HepG2 (cell line): ENCODE measurements at regions not wholly inside any gene's neighbourhood (a gene's known extent, or its start where the extent isn't known, plus 50 kb on each side); places are given as distances from the start of the nearest gene placed in this dataset.

Source experiments
- ARNTL ChIP-seq: sonication (generic); formaldehyde crosslinking; IDR thresholded peaks from 2 replicates; pipeline ENCODE4 v1.4.0; 2020; ENCODE audit warnings: mild to moderate bottlenecking, missing genetic modification reagents
- CREB3 ChIP-seq: sonication (generic); formaldehyde crosslinking; IDR thresholded peaks from 2 replicates; pipeline ENCODE4 v1.5.0; 2020; ENCODE audit warnings: missing genetic modification reagents
- FIP1L1 ChIP-seq: fragments of 200-400 bp; formaldehyde crosslinking; IDR thresholded peaks from 2 replicates; pipeline ENCODE4 v1.6.1; 2018; ENCODE audit warnings: low read depth, mild to moderate bottlenecking, low read length, moderate library complexity, borderline replicate concordance; ENCODE audit not compliant: insufficient read depth
- HES4 ChIP-seq: sonication (generic); formaldehyde crosslinking; IDR thresholded peaks from 2 replicates; pipeline ENCODE4 v1.9.0; 2021; ENCODE audit warnings: mild to moderate bottlenecking, missing genetic modification reagents, borderline replicate concordance
- HOXA5 ChIP-seq: sonication (generic); formaldehyde crosslinking; IDR thresholded peaks from 2 replicates; pipeline ENCODE4 v1.4.0; 2020; ENCODE audit warnings: missing genetic modification reagents
- LRRFIP1 ChIP-seq: sonication (generic); formaldehyde crosslinking; conservative IDR thresholded peaks from 2 replicates; pipeline ENCODE4 v1.4.0; 2020; ENCODE audit warnings: missing genetic modification reagents
- MATR3 ChIP-seq: sonication (generic); formaldehyde crosslinking; IDR thresholded peaks from 2 replicates; pipeline ENCODE4 v1.4.0; 2020; ENCODE audit warnings: missing genetic modification reagents
- NFIB ChIP-seq: sonication (generic); formaldehyde crosslinking; IDR thresholded peaks from 2 replicates; pipeline ENCODE4 v1.9.0; 2021; ENCODE audit warnings: missing genetic modification reagents, mild to moderate bottlenecking, borderline replicate concordance
- NFIC ChIP-seq: IDR thresholded peaks from 2 replicates; pipeline ENCODE4 v1.6.1; 2012; ENCODE audit warnings: mild to moderate bottlenecking, low read length, inconsistent platforms
- NONO ChIP-seq, 2 experiments: fragments of 450-650 bp in 1 of 2; sonication (generic) in 1 of 2; formaldehyde crosslinking in 1 of 2; IDR thresholded peaks in 1 of 2; conservative IDR thresholded peaks in 1 of 2; 2 replicates each; pipeline versions ENCODE4 v1.6.1 to v1.8.0; 2017 to 2022; ENCODE audit warnings: mild to moderate bottlenecking in 1 of 2, missing genetic modification reagents in 1 of 2, moderate library complexity in 1 of 2
- POLR2A ChIP-seq, 2 experiments: IDR thresholded peaks; 2 replicates each; pipeline ENCODE4 v1.6.1; 2011; ENCODE audit warnings: low read depth in 2 of 2, low read length in 2 of 2, mild to moderate bottlenecking in 1 of 2, moderate library complexity in 1 of 2; ENCODE audit not compliant: insufficient read depth in 1 of 2
- REXO4 ChIP-seq: sonication (generic); formaldehyde crosslinking; IDR thresholded peaks from 2 replicates; pipeline ENCODE4 v1.8.0; 2022; ENCODE audit warnings: missing genetic modification reagents, mild to moderate bottlenecking, borderline replicate concordance
- RFX1 ChIP-seq: fragments of 450-650 bp; IDR thresholded peaks from 2 replicates; pipeline ENCODE4 v1.6.1; 2017
- SKI ChIP-seq: fragments of 450-650 bp; IDR thresholded peaks from one replicate; pipeline ENCODE4 v1.6.1; 2018; ENCODE audit warnings: mild to moderate bottlenecking; ENCODE audit not compliant: partially characterized antibody
- SP2 ChIP-seq: sonication (generic); formaldehyde crosslinking; IDR thresholded peaks from 2 replicates; pipeline ENCODE4 v1.5.1; 2020; ENCODE audit warnings: mild to moderate bottlenecking, missing genetic modification reagents
- TRIM24 ChIP-seq: sonication (generic); formaldehyde crosslinking; IDR thresholded peaks from 2 replicates; pipeline ENCODE4 v1.8.0; 2022; ENCODE audit warnings: mild to moderate bottlenecking, missing genetic modification reagents
- ZBTB39 ChIP-seq: sonication (generic); formaldehyde crosslinking; IDR thresholded peaks from 2 replicates; pipeline ENCODE4 v1.5.0; 2020; ENCODE audit warnings: missing genetic modification reagents
- ZBTB44 ChIP-seq: sonication (generic); formaldehyde crosslinking; IDR thresholded peaks from 2 replicates; pipeline ENCODE4 v1.4.0; 2020; ENCODE audit warnings: missing genetic modification reagents
- ZNF230 ChIP-seq: sonication (generic); formaldehyde crosslinking; IDR thresholded peaks from 2 replicates; pipeline ENCODE4 v1.4.0; 2020; ENCODE audit warnings: mild to moderate bottlenecking, missing genetic modification reagents
- ZNF549 ChIP-seq: sonication (generic); formaldehyde crosslinking; IDR thresholded peaks from 2 replicates; pipeline ENCODE4 v1.5.0; 2020; ENCODE audit warnings: missing genetic modification reagents
- ZNF563 ChIP-seq: sonication (generic); formaldehyde crosslinking; IDR thresholded peaks from 2 replicates; pipeline ENCODE4 v1.8.0; 2022; ENCODE audit warnings: mild to moderate bottlenecking, moderate library complexity, missing genetic modification reagents
- ZNF597 ChIP-seq: sonication (generic); formaldehyde crosslinking; IDR thresholded peaks from 2 replicates; pipeline ENCODE4 v1.5.0; 2020; ENCODE audit warnings: missing genetic modification reagents
- ZNF672 ChIP-seq: sonication (generic); formaldehyde crosslinking; IDR thresholded peaks from 2 replicates; pipeline ENCODE4 v1.8.1; 2022; ENCODE audit warnings: missing genetic modification reagents

GRCh38 chr3:14322667-14323295 is 79.6 kb upstream of the SLC6A6 start (continued):
- no peak for TF ChIP-seq ZBTB44 (CRISPR knock-in tag)
- no peak; a peak in 1 of 4 replicates for TF ChIP-seq POLR2A (IDR thresholded peaks at IDR 0.05; ENCODE audit: insufficient read depth in 1 of 2, low read depth in 2 of 2, low read length in 2 of 2)
- no peak for TF ChIP-seq MATR3 (CRISPR knock-in tag)
- peak; percentile 57; the same call in 1 of the 2 replicates for TF ChIP-seq ARNTL (CRISPR knock-in tag)
- no peak for TF ChIP-seq ZBTB39 (CRISPR knock-in tag)
- no peak for TF ChIP-seq ZNF597
- no peak for TF ChIP-seq CREB3
- no peak for TF ChIP-seq TRIM24 (CRISPR knock-in tag)
- TF ChIP-seq FIP1L1, result no peak
- no peak for TF ChIP-seq HOXA5
- no peak for TF ChIP-seq ZNF672
- 0 out of 2 replicates have a peak, but pooled peaks have one; percentile 66 for TF ChIP-seq ZNF563
- TF ChIP-seq HES4 (CRISPR knock-in tag), result peak; percentile 48; the same call in 1 of the 2 replicates
- no peak for TF ChIP-seq NONO (IDR thresholded peaks at IDR 0.05)
- 0 out of 2 replicates have a peak, but pooled peaks have one; percentile 53 for TF ChIP-seq NONO (CRISPR knock-in tag; conservative IDR thresholded peaks at IDR 0.05)
- TF ChIP-seq REXO4, result no peak
- TF ChIP-seq ZNF549 (CRISPR knock-in tag), result no peak; the same call in 1 of the 2 replicates
- TF ChIP-seq ZNF230, result no peak
- peak; percentile 16 for TF ChIP-seq SKI
- TF ChIP-seq NFIC, result no peak
- no peak for TF ChIP-seq LRRFIP1 (CRISPR knock-in tag)
- TF ChIP-seq SP2, result no peak
- TF ChIP-seq RFX1, result no peak
- no peak for TF ChIP-seq NFIB (CRISPR knock-in tag)
